WERI-Rb-1 (cell line): ENCODE measurements at regions not wholly inside any gene's neighbourhood (a gene's known extent, or its start where the extent isn't known, plus 50 kb on each side); places are given as distances from the start of the nearest gene placed in this dataset.
"Not testable (repeated sequence)": the region's sequence is repeated elsewhere in the genome, so short reads cannot be mapped to it uniquely, and the experiment has no call there.

Experiments used
- DNase-seq: peaks from one replicate; pipeline ENCODE4 v3.0.0-alpha.2; 2020
- H3K27ac ChIP-seq: fragments of 250-450 bp; sonication (Bioruptor Pico); 2 replicates; pipeline ENCODE4 v1.5.1; 2020; ENCODE audit warnings: mild to moderate bottlenecking, moderate library complexity
- H3K27me3 ChIP-seq: fragments of 250-450 bp; sonication (Bioruptor Pico); 2 replicates; pipeline ENCODE4 v1.5.1; 2021; ENCODE audit warnings: mild to moderate bottlenecking, low read depth, moderate library complexity; ENCODE audit not compliant: insufficient read depth, severe bottlenecking
- H3K36me3 ChIP-seq: fragments of 250-450 bp; sonication (Bioruptor Pico); 2 replicates; pipeline ENCODE4 v1.5.1; 2020; ENCODE audit warnings: mild to moderate bottlenecking, moderate library complexity
- H3K4me3 ChIP-seq: 2 replicates; pipeline ENCODE4 v1.5.1; 2011; ENCODE audit warnings: low read depth, mild to moderate bottlenecking, control low read depth, low read length
- H3K9me3 ChIP-seq: fragments of 250-450 bp; sonication (Bioruptor Pico); 2 replicates; pipeline ENCODE4 v1.5.1; 2021; ENCODE audit warnings: mild to moderate bottlenecking, moderate library complexity; ENCODE audit not compliant: severe bottlenecking
- TF ChIP-seq, protein P1 (sequence below): IDR thresholded peaks from 2 replicates; pipeline ENCODE4 v1.5.1; 2011; ENCODE audit warnings: low read depth, mild to moderate bottlenecking, control low read depth, inconsistent platforms, low read length

DNA sequence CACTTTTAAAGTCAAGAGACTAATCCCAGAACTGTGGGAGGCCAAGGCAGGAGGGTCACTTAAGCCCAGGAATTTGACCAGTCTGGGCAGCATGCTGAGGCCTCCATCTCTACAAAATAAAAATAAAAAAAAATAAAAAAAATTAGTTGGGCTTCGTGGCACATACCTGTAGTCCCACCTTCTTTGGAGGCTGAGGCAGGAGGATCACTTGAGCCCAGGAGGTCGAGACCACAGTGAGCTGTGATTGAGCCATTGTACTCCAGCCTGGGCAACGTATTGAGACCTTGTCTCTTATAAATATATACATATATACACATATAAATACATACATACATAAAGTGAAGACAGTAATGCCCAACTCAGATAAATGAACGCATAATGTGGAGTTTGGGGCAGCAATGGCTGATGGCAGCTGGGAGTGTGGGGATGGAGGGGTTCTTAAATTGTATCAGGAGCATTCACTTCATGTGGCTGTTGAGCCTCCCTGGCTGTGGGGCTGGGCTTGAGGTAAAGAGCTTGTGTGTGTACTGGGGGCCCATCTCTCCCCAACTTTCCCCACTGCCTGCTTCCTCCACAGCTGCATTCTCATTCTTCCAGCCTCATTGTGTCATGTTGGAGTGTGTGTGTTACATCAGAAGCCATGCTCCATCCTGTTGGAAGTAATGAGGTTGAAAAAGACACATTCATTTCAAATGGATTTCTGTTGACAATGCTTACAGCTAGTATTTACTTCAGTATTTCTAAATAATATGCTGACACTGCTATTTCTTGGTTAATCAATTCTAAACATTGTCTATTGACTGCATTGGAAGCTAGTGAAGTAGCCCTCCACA, 96.5 kb upstream of the HS6ST1 start:
- Histone ChIP-seq H3K36me3 (no peaks in the 10 kb centered on the region), H3K27ac (peak overlapping the region; percentile 80), H3K4me3 (no peak overlapping the region), H3K27me3 (no peaks in the 10 kb centered on the region), H3K9me3 (no peaks in the 10 kb centered on the region)
- TF ChIP-seq, protein P1, sequence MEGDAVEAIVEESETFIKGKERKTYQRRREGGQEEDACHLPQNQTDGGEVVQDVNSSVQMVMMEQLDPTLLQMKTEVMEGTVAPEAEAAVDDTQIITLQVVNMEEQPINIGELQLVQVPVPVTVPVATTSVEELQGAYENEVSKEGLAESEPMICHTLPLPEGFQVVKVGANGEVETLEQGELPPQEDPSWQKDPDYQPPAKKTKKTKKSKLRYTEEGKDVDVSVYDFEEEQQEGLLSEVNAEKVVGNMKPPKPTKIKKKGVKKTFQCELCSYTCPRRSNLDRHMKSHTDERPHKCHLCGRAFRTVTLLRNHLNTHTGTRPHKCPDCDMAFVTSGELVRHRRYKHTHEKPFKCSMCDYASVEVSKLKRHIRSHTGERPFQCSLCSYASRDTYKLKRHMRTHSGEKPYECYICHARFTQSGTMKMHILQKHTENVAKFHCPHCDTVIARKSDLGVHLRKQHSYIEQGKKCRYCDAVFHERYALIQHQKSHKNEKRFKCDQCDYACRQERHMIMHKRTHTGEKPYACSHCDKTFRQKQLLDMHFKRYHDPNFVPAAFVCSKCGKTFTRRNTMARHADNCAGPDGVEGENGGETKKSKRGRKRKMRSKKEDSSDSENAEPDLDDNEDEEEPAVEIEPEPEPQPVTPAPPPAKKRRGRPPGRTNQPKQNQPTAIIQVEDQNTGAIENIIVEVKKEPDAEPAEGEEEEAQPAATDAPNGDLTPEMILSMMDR, result no peak
- no peak for DNase-seq

DNA sequence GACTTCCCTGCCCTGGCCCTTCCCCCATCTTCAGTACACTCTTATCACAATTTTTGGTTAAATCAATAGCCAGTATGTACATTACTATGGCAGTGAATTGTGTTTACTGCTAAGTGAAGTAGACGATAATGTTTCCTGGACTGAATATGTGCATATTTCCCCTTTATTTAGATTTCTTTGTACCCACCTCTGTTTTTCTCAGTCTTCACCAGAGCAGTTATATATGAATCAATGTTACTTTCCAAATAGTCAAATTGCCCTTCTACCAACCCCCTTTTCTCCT, 97.1 kb upstream of the HS6ST1 start:
- Histone ChIP-seq H3K27ac (no peak overlapping the region), H3K36me3 (no peaks in the 10 kb centered on the region), H3K9me3 (no peaks in the 10 kb centered on the region), H3K27me3 (no peaks in the 10 kb centered on the region), H3K4me3 (no peak overlapping the region)
- no peak for DNase-seq
- TF ChIP-seq, protein P1, result no peak

DNA sequence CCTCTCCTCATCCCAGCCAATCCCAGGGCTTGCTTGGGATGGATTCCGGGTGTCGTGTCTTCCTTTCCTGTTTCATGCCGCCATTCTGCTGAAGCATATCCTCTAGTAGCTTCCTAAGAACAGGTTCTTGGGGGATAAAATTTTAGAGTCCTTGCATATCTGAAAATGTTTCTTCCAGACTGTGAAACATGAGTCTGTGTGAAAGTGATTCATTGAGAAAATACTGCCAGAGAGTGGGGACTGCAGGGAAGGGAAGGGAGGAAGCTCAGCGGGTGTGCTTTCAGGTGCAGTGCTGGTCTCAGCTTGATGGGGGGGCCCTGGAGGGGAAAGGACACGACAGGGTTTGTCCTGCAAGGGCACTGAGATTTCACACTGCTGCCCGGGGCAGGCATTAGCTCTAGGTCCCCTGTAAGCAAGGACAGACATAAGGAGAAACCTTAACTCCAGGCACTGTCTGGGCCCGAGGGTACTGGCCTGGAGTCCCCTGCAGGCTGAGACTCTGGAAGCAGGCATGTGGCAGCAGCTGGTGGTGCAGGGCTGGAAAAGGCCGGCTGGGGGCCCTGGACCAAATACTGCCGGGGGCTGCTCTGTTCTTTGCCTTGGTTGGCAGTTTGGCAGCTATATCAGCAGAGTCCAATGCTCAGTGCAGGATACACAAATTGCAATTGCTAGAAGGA, 97.6 kb upstream of the HS6ST1 start:
- no peaks in the 10 kb centered on the region for H3K9me3 ChIP-seq
- peak; percentile 32 for DNase-seq
- TF ChIP-seq, protein P1, result no peak
- H3K27me3 ChIP-seq, result no peaks in the 10 kb centered on the region
- H3K27ac ChIP-seq, result peak overlapping the region; percentile 69
- no peaks in the 10 kb centered on the region for H3K36me3 ChIP-seq
- no peak overlapping the region for H3K4me3 ChIP-seq

DNA sequence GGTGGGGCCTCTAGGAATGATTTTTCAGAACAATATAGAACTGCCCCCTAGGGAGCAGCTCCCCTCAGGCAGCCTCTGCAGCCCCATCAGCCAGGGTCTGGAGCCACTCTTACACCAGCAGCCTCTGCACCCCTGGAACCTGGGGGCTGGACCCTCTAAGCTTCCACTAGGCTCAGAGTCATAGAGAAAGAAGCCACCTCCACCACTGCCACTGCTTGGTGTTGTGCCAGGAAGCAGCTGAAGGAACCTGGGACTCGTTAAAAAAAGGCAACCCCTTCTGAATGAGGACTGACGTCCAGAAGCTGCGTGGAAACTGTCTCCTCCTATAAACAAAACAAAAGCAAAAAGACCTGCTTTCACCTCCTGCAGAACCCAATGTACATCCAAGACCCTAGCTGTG, 98.1 kb upstream of the HS6ST1 start:
- Histone ChIP-seq H3K9me3 (peaks cover under 1% of the 10 kb centered on the region), H3K4me3 (no peak overlapping the region), H3K27me3 (no peaks in the 10 kb centered on the region), H3K36me3 (no peaks in the 10 kb centered on the region), H3K27ac (peak overlapping the region; percentile 69)
- DNase-seq, result no peak
- TF ChIP-seq, protein P1, result no peak

DNA sequence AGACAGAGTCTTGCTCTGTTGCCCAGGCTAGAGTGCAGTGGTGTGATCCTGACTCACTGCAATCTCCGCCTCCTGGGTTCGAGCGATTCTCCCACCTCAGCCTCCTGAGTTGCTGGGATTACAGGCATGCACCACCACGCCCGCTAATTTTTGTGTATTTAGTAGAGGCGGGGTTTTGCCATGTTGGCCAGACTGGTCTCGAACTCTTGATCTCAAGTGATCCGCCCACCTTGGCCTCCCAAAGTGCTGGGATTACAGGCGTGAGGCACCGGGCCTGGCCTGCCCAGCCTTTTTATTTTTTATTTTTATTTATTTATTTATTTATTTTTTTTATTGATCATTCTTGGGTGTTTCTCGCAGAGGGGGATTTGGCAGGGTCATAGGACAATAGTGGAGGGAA, 98.6 kb upstream of the HS6ST1 start:
- H3K36me3 ChIP-seq, H3K4me3 ChIP-seq, H3K27me3 ChIP-seq, DNase-seq, H3K9me3 ChIP-seq: not testable (repeated sequence)
- H3K27ac ChIP-seq, result peak overlapping the region; percentile 69

DNA sequence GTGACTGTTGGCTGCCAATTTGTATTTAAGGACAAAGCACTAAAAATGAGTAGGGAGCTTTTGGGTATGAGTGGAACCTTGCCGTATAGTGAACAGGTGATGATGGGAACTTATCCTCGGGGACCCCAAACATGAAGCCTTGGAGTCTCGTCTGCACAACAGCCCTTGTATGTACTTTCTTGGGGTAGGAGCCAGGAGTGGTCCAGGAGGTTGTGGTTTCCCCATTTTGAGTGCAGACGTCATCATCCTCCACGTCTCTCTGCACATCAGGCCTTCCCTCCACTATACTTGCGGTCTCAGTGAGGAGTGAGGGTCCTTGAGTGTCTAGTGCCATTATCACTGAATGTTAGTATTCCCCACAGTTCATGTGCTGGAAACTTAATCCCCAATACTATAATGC, 101.5 kb upstream of the HS6ST1 start:
- H3K36me3 ChIP-seq, result no peaks in the 10 kb centered on the region

More for the DNA sequence above, 101.5 kb upstream of the HS6ST1 start:
- DNase-seq, result no peak
- no peak overlapping the region for H3K4me3 ChIP-seq
- no peaks in the 10 kb centered on the region for H3K27me3 ChIP-seq
- H3K9me3 ChIP-seq, result peaks cover 9% of the 10 kb centered on the region
- H3K27ac ChIP-seq, result no peak overlapping the region
- TF ChIP-seq, protein P1, result no peak
